Stimulated activated CD8-positive, alpha-beta memory T cell treated with anti-CD3 and anti-CD28 coated beads, Interleukin-12 subunit alpha, Interleukin-12 subunit beta, amount 100 ng/mL, for 1 hour (primary cell): ENCODE measurements at regions not wholly inside any gene's neighbourhood (a gene's known extent, or its start where the extent isn't known, plus 50 kb on each side); places are given as distances from the start of the nearest gene placed in this dataset.

Source experiments
- DNase-seq: peaks from one replicate; pipeline ENCODE4 v3.0.0-alpha.2; 2020; ENCODE audit warnings: low read depth

DNA sequence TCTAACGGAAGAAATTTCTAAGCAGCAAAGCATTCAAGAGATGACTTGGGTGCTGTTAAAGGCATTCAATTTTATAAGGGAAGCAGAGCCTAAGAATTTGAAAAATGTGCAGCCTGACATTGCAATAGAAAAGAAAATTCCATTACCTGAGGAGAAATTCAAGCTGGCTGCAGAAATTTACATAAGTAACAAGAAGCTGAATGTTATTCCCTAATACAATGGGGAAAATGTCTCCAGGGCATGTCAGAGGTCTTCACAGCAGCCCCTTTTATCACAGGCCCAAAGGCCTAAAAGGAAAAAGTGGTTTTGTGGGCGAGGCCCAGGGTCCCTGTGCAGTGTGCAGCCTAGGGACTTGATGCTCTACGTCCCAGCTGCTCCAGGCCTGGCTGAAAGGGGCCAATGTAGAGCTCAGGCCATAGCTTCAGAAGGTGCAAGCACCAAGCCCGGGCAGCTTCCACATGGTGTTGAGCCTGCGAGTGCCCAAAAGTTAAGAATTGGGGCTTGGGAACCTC, 306.7 kb downstream of the RDH14 start:
- DNase-seq: no peak

DNA sequence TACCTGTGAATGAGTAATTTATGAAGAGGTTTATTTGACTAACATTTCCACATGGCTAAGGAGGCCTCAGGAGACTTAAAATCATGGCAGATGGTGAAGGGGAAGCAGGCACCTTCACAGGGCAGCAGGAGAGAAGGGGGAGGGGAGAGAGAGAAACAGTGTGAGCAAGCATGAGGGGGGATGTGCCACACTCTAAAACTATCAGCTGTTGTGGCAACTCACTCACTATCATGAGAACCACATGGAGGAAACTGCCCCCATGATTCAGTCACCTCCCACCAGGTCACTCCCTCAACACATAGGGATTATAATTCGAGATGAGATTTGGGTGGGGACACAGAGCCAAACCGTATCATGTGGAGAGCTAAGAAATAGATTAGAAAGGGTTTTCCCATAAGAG, 309.0 kb downstream of the RDH14 start:
- DNase-seq: no peak

DNA sequence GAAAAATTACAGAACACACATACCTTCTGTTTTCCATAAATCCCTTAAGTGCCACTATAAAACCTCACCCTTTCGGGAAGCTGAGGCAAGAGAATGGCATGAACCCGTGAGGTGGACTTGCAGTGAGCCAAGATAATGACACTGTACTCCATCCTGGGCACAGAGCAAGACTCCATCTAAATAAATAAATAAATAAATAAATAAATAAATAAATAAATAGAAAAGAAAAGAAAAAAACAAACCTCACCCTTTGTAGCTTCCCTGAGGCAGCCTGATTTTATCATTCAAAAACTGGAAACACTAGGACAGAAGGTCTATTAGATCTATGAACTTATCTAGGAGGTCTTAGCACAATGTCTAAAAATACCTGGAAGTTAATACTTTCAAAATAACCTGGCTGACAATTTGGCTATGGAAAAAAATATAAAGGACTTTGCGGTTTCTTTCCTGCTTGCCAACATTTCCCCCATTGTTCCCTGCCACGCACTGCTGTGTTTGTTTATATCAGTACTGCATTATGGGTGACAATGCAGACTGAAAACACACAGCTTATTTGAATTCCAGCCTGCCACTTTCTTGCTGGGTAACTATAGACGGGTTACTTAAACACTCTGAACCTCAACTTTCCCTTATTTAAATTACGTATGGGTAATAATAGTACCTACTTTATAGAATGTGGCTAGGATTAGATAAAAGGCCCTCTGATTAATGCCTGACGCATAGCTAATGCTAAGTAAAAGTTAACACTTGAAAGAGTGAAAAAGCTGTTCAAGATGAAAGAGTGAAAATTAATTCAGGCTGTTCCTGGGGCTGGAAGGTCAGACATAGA, 313.0 kb downstream of the RDH14 start:
- no peak for DNase-seq

DNA sequence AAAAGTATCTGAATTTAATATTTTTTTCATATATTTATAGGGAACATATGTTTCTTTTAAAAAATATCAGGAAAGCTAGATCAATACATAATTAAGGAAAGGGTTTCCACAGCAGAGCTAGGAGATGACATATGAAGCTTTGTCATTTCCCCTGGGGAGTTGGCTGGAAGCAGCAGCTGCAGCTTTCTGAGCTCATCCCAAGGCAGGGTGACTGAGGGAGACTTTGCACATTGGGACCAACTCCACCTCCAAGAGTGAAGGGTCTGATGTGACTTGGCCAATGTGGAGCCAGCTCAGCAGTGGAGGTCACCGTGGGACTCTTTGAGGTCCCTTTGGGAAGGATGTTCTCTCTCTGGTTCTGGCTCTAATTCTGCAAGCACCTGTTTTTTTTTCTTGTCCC, 315.1 kb downstream of the RDH14 start:
- no peak for DNase-seq

DNA sequence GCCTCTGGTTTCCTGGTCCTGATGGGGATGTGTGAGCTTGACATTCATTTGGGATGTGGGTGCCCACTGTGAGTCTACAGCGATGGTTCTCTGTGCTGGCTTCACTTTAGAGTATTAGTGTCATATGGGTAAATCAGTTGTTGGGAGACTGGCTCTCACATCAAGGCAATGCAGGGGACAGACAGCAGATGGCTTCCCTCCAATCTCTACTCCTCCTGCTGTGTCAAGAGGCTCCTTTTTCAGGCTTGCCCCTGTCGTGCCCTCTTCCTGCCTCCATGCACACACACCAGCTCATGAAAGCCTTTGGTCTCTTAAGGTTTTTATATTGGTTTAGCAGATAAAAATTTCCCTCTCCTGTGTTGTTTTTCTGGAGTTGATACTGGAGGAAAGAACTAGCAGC, 315.6 kb downstream of the RDH14 start:
- no peak for DNase-seq

DNA sequence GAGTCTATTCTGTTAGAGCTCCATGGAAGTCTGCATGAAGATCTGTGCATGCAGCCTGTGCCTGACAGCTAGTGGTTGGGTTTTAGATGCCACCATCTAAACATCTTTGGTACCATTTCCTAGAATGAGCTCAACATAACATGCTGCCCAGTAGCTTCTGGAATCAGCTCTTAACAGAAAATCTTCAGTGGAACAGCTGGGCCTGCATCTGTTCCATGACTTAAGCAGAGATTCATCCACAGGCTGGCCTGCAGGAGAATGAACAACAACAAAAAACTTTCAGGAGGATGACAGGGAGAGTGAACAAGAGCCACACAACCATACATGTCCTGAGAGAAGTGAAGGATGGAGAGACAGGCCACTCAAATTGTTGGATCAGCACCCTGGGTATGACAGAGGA, 316.6 kb downstream of the RDH14 start:
- no peak for DNase-seq

DNA sequence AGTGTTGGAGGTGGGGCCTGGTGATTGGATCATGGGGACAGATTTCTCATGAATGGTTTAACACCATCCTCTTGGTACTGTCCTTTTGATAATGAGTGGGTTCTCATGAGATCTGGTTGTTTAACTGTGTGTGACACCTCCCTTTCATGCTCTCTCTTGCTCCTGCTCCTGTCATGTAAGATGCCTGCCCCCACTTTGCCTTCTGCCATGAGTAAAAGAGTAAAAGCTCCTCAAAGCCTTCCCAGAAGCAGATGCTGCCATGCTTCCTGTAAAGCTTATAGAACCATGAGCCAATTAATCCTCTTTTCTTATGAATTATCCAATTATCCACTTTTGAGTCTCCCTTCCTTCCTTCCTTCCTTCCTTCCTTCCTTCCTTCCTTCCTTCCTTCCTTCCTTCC, 317.7 kb downstream of the RDH14 start:
- no peak for DNase-seq

DNA sequence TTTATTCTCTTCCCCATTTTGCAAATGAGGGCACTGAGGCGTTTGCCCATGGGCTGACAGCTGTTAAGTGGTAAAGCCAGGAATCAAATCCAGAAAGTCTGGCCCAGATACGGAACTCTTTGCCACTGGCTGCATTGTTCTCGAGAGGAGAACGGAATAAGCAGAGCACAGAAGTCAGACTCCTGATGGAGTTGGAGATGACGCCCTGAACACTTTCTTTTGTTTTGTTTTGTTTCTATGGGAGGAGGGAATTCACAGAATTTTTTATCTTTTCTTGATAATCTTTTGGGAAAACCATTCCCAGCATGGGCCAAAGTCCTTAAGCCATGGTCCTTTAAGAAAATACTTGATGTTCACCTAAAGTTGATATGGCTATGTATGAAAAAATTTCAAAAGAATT, 322.2 kb downstream of the RDH14 start:
- DNase-seq: no peak

DNA sequence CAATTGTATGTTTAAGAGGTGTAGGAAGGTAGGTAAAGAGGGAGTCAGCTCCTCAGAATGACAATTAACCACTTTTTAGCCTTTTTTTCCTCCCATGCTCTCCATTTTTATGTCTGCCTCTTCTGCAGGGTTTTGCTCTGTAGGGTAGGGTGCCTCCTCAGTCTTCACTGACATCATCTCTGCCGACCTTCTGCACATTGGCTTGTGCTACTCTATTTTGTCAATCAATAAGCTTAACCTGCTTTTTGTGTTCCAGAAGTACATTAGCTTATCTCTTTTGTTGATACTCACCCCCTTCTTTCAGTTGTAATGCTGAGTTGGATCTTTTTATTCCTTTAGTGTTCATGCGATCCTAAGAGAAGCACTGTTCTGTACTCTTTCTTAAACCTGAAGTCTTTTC, 323.2 kb downstream of the RDH14 start:
- no peak for DNase-seq

DNA sequence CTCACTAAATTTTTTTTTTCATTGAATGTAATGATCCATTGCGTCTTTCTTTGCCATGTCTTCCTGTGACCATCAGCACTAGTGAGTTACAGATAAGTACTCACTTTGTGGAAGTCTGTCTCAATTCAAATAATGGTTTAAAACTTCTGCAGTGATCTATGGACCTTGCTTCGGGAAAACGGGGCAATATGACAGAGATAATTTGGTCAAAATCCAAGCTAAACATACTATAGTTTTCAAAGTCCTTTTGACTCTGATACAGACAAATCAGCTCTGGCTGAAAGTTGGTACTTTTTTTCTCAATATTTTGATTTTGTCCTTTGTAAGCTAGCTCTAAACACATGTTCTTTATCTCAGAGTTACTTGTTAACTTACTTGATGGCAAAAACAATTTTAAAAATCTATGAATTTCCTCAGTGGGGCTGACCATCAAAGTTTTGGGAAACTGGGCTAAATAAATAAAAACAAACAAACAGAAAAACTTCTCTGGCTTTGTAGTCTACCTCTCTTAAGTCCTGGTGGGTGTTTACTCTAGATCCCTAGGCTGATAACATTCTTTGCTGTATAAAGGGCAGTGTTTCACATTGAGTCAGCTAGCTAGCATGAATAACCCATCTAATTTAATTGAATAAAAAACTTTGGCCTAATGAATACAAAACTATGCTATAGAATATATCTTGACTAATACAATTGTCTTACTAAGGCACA, 327.6 kb downstream of the RDH14 start:
- no peak for DNase-seq

DNA sequence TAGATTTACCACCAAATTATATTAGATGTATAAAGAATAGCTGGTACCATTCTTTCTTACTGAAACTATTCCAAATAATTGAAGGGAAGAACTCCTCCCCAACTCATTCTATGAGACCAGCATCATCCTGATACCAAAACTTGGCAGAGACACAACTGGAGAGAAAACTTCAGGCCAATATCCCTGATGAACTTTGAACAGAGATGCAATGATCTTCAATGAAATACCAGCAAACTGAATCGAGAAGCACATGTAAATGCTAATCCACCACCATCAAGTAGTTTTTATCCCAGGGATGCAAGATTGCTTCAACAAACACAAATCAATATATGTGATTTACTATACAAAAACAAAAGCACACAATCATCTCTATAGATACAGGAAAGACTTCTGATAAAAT, 329.8 kb downstream of the RDH14 start:
- no peak for DNase-seq

DNA sequence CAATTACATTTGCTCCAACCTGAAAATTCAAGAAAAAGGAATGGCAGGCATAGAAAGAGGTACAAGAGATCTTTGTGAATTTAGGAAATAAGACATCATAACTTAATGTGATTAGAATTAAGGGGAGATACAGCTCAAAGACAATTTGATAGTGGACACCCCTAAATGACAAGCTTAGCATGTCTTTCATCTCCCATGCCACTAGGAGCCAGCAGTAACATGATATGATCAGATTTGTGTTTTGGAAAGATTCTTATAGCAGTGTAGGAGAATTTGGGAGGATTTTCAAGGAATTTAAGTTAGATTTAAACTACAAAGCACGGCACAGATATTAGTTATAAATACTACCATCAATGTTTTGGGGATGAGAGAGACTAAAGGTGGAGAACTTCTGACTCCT, 340.8 kb downstream of the RDH14 start:
- DNase-seq: no peak

DNA sequence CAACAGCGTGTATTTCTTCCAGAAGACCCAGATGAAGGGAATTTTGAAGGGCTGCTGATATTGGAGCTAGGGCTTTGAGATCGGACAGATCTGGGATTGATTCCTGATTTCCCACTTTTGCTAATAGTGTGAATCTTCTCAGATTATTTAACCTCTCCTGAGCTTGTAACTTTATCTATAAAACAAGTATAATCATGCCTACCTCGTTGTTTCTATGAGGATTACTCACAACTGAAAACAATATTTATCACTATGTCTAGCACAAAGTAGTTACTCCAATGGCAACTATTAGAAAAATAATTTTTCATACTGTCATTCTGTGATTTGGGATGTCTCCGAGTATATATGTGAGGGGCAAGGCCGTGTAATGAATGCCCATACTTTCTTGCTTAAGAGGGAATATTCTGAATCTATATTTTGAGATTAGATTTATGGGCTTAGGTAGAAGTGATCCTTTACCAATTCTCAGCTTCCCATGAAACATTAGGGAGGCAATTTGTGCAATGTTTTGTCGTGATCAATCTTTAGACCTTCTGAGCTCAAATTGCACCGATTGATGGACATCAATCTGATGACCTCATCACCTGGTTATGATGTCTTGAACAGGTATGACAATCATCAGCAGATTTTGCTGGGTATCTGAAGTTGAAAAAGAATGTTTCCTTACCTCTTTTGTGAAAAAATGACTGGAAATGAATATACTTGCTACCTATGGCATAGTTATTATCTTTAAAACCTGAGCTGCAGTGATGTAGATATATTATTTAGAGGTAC, 339.9 kb downstream of the KCNS3 start:
- no peak for DNase-seq

DNA sequence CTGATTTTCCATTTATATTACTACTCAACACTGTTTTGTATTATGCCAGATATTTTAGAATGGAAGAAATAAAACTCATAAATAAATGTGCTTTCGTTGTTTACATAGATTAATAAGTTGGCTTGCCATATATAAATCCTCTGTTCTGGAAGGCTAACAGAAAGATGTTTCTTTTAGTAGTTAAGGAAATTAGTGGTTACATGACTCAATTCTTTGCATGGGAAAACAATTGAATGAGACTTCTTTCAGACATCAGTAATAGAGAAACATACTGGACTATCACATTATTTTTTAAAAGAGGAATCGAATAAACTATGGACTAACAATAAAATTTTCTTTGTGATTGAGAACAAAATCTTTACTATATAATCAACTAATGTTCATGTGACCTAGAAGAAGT, 336.5 kb downstream of the KCNS3 start:
- no peak for DNase-seq

DNA sequence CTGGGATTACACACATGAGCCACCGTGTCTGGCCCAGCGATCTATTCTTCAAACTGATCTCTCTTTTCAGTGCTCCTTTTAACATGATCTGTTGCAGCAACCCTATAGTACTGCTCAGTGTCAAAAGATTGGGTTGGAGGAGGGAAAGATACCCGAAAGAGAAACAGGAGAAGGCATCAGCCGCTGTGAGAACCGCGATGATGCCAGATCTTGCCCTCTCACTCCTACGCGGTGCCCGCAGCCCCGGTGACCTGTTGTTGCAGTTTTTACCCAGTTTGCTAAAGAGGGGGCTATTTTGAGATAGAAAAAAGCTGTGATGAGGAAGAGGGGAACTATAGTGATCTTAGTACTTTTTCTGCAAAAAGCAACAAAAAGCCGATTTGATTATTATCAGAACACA, 335.5 kb downstream of the KCNS3 start:
- DNase-seq: no peak

DNA sequence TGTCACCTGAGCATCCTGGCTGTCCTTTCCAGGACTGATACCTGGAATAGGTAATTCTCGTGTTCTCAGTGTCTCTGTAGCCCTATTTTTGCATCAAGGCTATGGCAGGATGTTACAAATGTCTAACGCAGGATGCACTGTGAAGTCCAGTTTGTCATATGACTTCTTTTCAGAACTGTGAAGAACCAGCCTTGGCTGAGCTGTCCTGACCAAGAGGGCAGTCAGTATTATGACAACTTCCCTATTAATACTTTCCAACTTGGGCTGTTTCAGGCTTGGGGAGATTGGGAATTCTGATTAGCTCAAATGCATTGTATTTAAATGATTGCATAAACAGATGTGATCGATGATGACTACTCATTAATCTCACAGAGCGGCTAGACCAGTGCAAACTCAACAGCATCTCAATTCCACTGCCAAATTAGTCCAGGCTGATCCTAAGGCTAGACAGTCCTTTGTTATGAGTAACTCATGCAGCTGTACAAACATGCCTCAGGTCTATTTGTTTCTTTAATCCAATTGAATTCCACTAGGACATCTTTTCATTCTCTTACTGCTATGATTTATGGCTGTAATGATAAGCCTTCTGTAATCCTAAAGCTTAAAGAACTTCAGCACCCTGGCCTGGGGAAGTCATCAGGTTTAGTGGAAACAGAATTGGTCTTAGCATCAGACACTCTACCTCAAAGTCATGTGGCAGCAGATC, 331.6 kb downstream of the KCNS3 start:
- no peak for DNase-seq

DNA sequence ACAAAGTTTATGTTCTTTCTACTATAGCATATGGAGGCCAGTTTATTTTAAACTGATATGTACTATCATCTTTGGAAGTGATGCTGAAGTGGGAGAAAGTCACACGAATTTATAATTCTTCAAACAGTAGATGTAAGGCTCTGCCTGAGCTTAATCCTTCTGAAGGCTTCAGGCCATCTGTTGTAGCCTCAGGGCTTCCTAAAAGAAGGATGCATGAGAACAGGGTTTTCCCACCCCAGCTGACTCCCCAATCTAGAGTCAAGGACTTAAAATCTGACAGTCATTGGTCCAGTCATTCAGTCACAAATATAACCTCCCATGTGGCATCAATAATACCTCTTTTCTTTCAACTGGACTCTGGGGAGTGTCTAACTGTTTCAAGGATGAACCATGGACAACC, 330.5 kb downstream of the KCNS3 start:
- no peak for DNase-seq

DNA sequence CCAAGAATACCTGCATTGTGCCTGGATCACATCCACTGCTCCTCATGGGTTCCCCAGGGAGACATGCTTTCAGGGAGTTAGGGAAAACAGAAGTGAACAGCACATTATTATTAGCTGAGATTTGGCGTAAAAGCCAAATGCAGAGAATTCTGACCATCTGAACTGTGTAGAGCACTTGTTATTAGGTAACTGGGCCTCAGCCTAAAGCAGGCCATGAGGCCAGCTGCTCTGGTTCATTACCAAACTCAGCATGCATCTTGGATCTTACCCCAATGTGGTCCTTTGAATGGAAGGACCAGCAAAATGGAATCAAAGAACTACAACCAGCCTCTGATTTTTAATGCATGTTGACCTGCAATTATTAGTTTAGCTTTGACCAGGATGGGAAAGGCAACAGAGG, 322.3 kb downstream of the KCNS3 start:
- DNase-seq: no peak

DNA sequence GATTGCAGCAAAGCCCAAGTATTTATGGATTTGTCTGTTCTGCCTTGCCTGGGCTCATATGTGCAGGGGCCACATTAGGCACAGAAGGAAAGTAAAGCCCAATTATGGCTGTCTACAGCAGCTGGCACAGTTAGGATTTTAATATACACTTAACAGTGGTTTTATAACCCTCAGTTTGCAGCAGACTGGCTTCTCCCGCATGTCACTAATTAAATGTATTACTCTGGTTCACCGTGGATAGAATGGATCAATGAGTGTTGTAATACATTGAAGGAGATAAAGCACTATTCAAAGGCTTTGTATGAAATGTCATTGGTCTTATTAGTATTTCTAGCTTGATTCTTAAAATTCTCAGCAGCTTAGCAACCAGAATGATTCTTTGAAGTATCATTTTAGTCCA, 320.2 kb downstream of the KCNS3 start:
- no peak for DNase-seq

DNA sequence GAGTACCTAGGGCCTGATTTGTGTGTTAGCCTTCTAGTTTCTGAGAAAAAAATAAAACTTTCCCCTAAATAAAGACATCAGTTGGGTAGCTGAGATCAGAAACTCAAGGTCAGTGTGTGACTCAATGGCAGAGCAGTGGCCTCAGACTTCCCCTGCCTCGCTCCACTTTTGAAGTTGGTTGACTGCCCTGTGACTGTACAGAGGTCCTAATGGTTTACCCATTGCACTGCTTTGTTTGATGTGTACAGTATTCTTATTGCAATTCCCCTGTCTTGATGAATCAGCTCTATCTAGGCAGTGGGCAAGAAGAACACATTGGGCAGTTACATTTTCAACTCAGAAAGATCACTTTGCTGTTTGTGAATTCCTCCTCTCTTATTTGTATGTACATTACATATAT, 315.7 kb downstream of the KCNS3 start:
- DNase-seq: no peak

DNA sequence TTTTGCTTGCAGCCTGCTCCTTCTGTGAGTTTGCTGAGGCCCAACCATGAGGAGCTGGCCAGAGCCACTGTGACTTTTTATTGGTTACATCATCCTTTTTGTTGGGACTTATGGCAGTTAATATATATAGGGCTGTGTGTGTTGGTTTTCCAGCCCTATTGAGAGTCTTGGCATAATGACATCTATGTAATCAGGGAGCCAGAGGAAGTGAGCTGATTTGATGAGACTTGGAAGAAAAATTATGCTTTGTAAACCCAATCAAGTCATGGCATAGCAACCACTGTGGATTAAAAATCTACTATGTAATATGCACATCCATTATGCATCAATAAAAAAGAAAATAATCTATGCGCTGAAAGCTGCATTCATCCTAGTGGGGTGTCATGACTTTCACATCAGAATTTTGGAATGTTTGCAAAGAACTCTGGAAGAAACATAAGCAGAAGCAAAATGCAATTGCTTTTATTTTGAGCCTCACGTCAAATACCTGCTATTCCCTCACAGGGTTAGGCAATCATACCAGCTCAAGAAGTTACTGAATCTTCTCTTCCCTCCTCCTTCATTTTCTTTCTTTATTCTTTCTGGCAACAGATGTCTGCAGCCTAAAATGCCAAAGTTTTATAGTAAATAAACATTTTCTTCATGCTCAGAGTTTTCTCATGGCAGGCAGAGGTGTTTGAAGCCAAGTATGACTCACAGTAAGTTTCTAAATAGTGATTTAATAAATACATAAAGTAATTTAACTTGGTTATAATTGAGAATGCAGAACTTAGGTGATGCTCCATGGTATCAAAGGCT, 308.5 kb downstream of the KCNS3 start:
- no peak for DNase-seq
